Retinal pigment epithelial cell (primary cell): ENCODE measurements at regions not wholly inside any gene's neighbourhood (a gene's known extent, or its start where the extent isn't known, plus 50 kb on each side); places are given as distances from the start of the nearest gene placed in this dataset.
"Not testable (repeated sequence)": the region's sequence is repeated elsewhere in the genome, so short reads cannot be mapped to it uniquely, and the experiment has no call there.

Experiments used
- DNase-seq: peaks from one replicate; pipeline ENCODE4 v3.0.0-alpha.2; 2010; ENCODE audit warnings: low read depth
- H3K4me3 ChIP-seq: 2 replicates; pipeline ENCODE4 v1.5.1; 2011; ENCODE audit warnings: mild to moderate bottlenecking, low read length, control low read depth, moderate library complexity
- CTCF ChIP-seq: conservative IDR thresholded peaks from 2 replicates; pipeline ENCODE4 v1.5.1; 2011; ENCODE audit warnings: low read depth, low read length, control low read depth, inconsistent platforms

- no peak for TF ChIP-seq CTCF
- DNase-seq = no peak
- H3K4me3 ChIP-seq = no peak overlapping the region
Measured at GRCh38 chr7:76139670-76140069, 62.0 kb upstream of the SRRM3 start.

- not testable (repeated sequence) for DNase-seq, H3K4me3 ChIP-seq
Measured at GRCh38 chr7:76140259-76140658, 61.4 kb upstream of the SRRM3 start.

GRCh38 chr7:76142861-76143260, 58.8 kb upstream of the SRRM3 start:
- DNase-seq = no peak
- no peak overlapping the region for H3K4me3 ChIP-seq
- no peak for TF ChIP-seq CTCF

GRCh38 chr7:76144664-76145270, 56.9 kb upstream of the SRRM3 start:
- DNase-seq, H3K4me3 ChIP-seq: not testable (repeated sequence)

GRCh38 chr7:76146374-76146773, 55.3 kb upstream of the SRRM3 start:
- no peak for DNase-seq
- H3K4me3 ChIP-seq = no peak overlapping the region
- TF ChIP-seq CTCF = no peak

- H3K4me3 ChIP-seq, DNase-seq: not testable (repeated sequence)
Measured at GRCh38 chr7:76148947-76149346, 52.7 kb upstream of the SRRM3 start.

GRCh38 chr7:76149847-76150691, 51.6 kb upstream of the SRRM3 start:
- DNase-seq = no peak
- H3K4me3 ChIP-seq = no peak overlapping the region
- no peak for TF ChIP-seq CTCF
